ENCODE measurements at regions not wholly inside any gene's neighbourhood (a gene's known extent, or its start where the extent isn't known, plus 50 kb on each side); places are given as distances from the start of the nearest gene placed in this dataset.
"Not testable (repeated sequence)": the region's sequence is repeated elsewhere in the genome, so short reads cannot be mapped to it uniquely, and the experiment has no call there.

- no peak for DNase-seq (ENCODE audit: low read depth in 2 of 2)
These were observed 199.5 kb downstream of the TBC1D2B start for GRCh38 chr15:77877869-77878577.

GRCh38 chr15:77876107-77876820 lies 201.2 kb downstream of the TBC1D2B start:
- DNase-seq (ENCODE audit: low read depth in 2 of 2) = not testable (repeated sequence)

- peak; percentile 15 to 32 for DNase-seq (ENCODE audit: low read depth in 2 of 2)
These were observed 202.3 kb downstream of the TBC1D2B start for GRCh38 chr15:77875066-77875721.

- no peak for DNase-seq (ENCODE audit: low read depth in 2 of 2)
These were observed 203.4 kb downstream of the TBC1D2B start for GRCh38 chr15:77874063-77874462.

- not testable (repeated sequence) for DNase-seq (ENCODE audit: low read depth in 2 of 2)
These were observed 204.7 kb downstream of the TBC1D2B start for GRCh38 chr15:77872521-77873425.

- DNase-seq (ENCODE audit: low read depth in 2 of 2) = no peak
These were observed 205.6 kb downstream of the TBC1D2B start for GRCh38 chr15:77871852-77872371.

- DNase-seq (ENCODE audit: low read depth in 2 of 2) = peak; percentile 33 to 41
These were observed 207.1 kb downstream of the TBC1D2B start for GRCh38 chr15:77870195-77871065.

GRCh38 chr15:77869021-77869895 lies 208.3 kb downstream of the TBC1D2B start:
- DNase-seq (ENCODE audit: low read depth in 2 of 2) = no peak

GRCh38 chr15:77868048-77868629 lies 209.4 kb downstream of the TBC1D2B start:
- not testable (repeated sequence) for DNase-seq (ENCODE audit: low read depth in 2 of 2)

GRCh38 chr15:77867266-77868047 lies 210.1 kb downstream of the TBC1D2B start:
- no peak for DNase-seq (ENCODE audit: low read depth in 2 of 2)

GRCh38 chr15:77866596-77867125 lies 210.8 kb downstream of the TBC1D2B start:
- DNase-seq (ENCODE audit: low read depth in 2 of 2) = no peak

- no peak for DNase-seq (ENCODE audit: low read depth in 2 of 2)
These were observed 211.3 kb downstream of the TBC1D2B start for GRCh38 chr15:77866186-77866585.

- DNase-seq (ENCODE audit: low read depth in 2 of 2) = no peak
These were observed 211.8 kb downstream of the TBC1D2B start for GRCh38 chr15:77865701-77866100.

- no peak for DNase-seq (ENCODE audit: low read depth in 2 of 2)
These were observed 212.4 kb downstream of the TBC1D2B start for GRCh38 chr15:77865106-77865610.

GRCh38 chr15:77864211-77865105 lies 213.1 kb downstream of the TBC1D2B start:
- DNase-seq (ENCODE audit: low read depth in 2 of 2) = no peak

- no peak for DNase-seq (ENCODE audit: low read depth in 2 of 2)
These were observed 213.9 kb downstream of the TBC1D2B start for GRCh38 chr15:77863491-77864105.

Measured in stimulated activated CD4-positive, alpha-beta T cell treated with anti-CD3 and anti-CD28 coated beads, Interleukin-4, amount 100 ng/mL, for 48 hours (primary cell).